Fibroblast of lung (primary cell): ENCODE measurements at regions not wholly inside any gene's neighbourhood (a gene's known extent, or its start where the extent isn't known, plus 50 kb on each side); places are given as distances from the start of the nearest gene placed in this dataset.

Experiments
- EZH2 ChIP-seq: IDR thresholded peaks from 2 replicates; pipeline ENCODE4 v1.5.1; 2012; ENCODE audit warnings: low read length, control low read depth, mild to moderate bottlenecking; ENCODE audit errors: missing control alignments
- TF ChIP-seq, protein P1 (sequence below), 2 donors: IDR thresholded peaks in 1 of 2; conservative IDR thresholded peaks in 1 of 2; 1 replicate in 1 of 2; 2 replicates in 1 of 2; pipeline ENCODE4 v1.5.1; 2011 to 2012; ENCODE audit warnings: low read length in 2 of 2, control low read depth in 1 of 2, inconsistent platforms in 1 of 2, low read depth in 1 of 2, mild to moderate bottlenecking in 1 of 2

- TF ChIP-seq, protein P1, sequence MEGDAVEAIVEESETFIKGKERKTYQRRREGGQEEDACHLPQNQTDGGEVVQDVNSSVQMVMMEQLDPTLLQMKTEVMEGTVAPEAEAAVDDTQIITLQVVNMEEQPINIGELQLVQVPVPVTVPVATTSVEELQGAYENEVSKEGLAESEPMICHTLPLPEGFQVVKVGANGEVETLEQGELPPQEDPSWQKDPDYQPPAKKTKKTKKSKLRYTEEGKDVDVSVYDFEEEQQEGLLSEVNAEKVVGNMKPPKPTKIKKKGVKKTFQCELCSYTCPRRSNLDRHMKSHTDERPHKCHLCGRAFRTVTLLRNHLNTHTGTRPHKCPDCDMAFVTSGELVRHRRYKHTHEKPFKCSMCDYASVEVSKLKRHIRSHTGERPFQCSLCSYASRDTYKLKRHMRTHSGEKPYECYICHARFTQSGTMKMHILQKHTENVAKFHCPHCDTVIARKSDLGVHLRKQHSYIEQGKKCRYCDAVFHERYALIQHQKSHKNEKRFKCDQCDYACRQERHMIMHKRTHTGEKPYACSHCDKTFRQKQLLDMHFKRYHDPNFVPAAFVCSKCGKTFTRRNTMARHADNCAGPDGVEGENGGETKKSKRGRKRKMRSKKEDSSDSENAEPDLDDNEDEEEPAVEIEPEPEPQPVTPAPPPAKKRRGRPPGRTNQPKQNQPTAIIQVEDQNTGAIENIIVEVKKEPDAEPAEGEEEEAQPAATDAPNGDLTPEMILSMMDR (conservative IDR thresholded peaks at IDR 0.05 in 1 of 2, IDR thresholded peaks at IDR 0.05 in 1 of 2; ENCODE audit: low read depth in 1 of 2, low read length in 2 of 2), result no peak
- TF ChIP-seq EZH2, result no peak
Observed at GRCh38 chr17:72060084-72060483, 60.7 kb upstream of the SOX9 start.
